ENCODE measurements at regions not wholly inside any gene's neighbourhood (a gene's known extent, or its start where the extent isn't known, plus 50 kb on each side); places are given as distances from the start of the nearest gene placed in this dataset.

- no peak for TF ChIP-seq CTCF (IDR thresholded peaks at IDR 0.05; ENCODE audit: control extremely low read depth, extremely low read depth, low read depth, missing control alignments)
- ChIA-PET CTCF (interaction anchor here (2.2 kb wide), 1 partner anchor 29 kb away, joined by 6 read pairs; no protein-coding TSS in a partner anchor), POLR2A (no interaction called here)
- no peak for DNase-seq (ENCODE audit: extremely low spot score)
Observed at GRCh38 chr5:62695274-62695673, 116.7 kb downstream of the LRRC70 start.

DNA sequence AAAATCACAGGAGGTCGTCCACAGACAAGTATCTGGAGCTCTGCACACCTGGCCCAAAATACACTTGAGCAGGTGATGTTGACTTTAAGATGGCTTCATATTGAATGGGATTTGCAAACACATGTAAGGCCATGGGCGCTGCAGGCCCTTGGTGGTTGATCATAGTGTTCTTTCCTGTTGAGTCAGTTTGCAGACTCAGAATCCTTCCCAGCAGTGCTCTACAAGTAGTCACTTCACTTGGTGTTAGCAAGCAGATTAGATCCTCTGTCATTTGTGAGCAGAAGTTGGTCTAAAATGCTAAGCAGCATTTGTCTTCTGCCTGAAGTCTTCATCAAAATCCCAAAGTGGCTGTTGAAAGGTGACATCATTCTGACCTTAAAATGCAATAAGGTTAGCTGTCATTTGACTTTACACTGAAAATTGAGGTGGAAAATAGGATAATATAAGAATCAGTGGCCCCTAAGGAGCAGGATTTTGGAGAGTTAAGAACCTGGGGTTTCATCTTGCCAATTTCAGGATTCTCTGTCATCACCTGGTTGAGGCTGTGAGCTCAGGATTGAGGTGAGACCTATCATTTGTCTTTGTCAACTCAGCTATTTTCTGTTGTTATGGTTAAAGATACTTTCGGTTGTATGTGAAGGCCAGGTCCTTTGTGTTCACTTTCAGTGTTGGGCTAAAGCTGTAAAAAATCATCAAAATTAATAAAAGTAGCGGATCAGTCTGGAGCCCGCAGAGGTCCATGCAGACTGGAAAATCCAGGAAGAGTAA lies 114.5 kb downstream of the LRRC70 start:
- DNase-seq (ENCODE audit: extremely low spot score), result no peak
- POLR2A ChIA-PET, result no interaction called here
- no peak for TF ChIP-seq CTCF (IDR thresholded peaks at IDR 0.05; ENCODE audit: control extremely low read depth, extremely low read depth, low read depth, missing control alignments)
- CTCF ChIA-PET, result interaction anchor here (0.8 to 2.2 kb wide), 5 partner anchors 11 to 86 kb away, joined by 3 to 6 read pairs (median 4); no protein-coding TSS in a partner anchor

GRCh38 chr5:62691946-62692345 lies 113.3 kb downstream of the LRRC70 start:
- no peak for DNase-seq (ENCODE audit: extremely low spot score)
- ChIA-PET CTCF (no interaction called here), POLR2A (no interaction called here)
- no peak for TF ChIP-seq CTCF (IDR thresholded peaks at IDR 0.05; ENCODE audit: control extremely low read depth, extremely low read depth, low read depth, missing control alignments)

- TF ChIP-seq CTCF (IDR thresholded peaks at IDR 0.05; ENCODE audit: control extremely low read depth, extremely low read depth, low read depth, missing control alignments), result no peak
- ChIA-PET POLR2A (no interaction called here), CTCF (interaction anchor here (0.8 to 1.3 kb wide), 4 partner anchors 13 to 36 kb away, joined by 3 read pairs; no protein-coding TSS in a partner anchor)
- DNase-seq (ENCODE audit: extremely low spot score), result no peak
Observed at GRCh38 chr5:62690421-62690820, 111.8 kb downstream of the LRRC70 start.

- CTCF ChIA-PET, result interaction anchor here (0.8 to 1.3 kb wide), 4 partner anchors 18 to 36 kb away, joined by 3 read pairs; no protein-coding TSS in a partner anchor
- no peak for TF ChIP-seq CTCF (IDR thresholded peaks at IDR 0.05; ENCODE audit: control extremely low read depth, extremely low read depth, low read depth, missing control alignments)
- peak; percentile 19 for DNase-seq (ENCODE audit: extremely low spot score)
- POLR2A ChIA-PET, result no interaction called here
Observed at GRCh38 chr5:62689599-62690368, 111.2 kb downstream of the LRRC70 start.

DNA sequence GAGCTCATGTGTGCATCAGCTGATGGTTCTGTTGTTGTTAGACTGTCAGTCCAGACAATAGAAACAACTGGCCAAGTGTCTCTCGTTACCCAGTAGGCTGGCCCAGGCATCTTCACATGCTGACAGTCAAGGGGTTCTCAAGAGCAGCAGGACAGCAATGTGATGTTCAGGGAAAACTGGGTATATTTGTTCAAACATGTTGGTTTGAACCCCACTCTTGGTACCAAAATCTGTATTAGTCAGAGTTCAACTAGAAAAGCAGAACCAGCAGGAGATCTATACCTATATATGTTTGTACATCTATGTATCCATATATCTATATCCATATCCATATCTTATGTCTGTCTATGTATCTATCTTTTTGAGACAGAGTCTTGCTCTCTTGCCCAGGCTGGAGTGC lies 108.1 kb downstream of the LRRC70 start:
- ChIA-PET POLR2A (no interaction called here), CTCF (no interaction called here)
- no peak for TF ChIP-seq CTCF (IDR thresholded peaks at IDR 0.05; ENCODE audit: control extremely low read depth, extremely low read depth, low read depth, missing control alignments)
- no peak for DNase-seq (ENCODE audit: extremely low spot score)
